ENCODE measurements at regions not wholly inside any gene's neighbourhood (a gene's known extent, or its start where the extent isn't known, plus 50 kb on each side); places are given as distances from the start of the nearest gene placed in this dataset.

- no peak for DNase-seq
Observed at GRCh38 chr13:105572401-105572800, 963.1 kb downstream of the EFNB2 start.

GRCh38 chr13:105569816-105570215 lies 965.6 kb downstream of the EFNB2 start:
- no peak for DNase-seq

GRCh38 chr13:105567951-105568525 lies 967.4 kb downstream of the EFNB2 start:
- no peak for DNase-seq

GRCh38 chr13:105565136-105565727 lies 970.2 kb downstream of the EFNB2 start:
- no peak for DNase-seq

GRCh38 chr13:105552078-105552477 lies 983.4 kb downstream of the EFNB2 start:
- no peak for DNase-seq

GRCh38 chr13:105547851-105548250 lies 987.6 kb downstream of the EFNB2 start:
- DNase-seq: no peak

- DNase-seq: no peak
Observed at GRCh38 chr13:105545811-105546210, 989.7 kb downstream of the EFNB2 start.

- DNase-seq: no peak
Observed at GRCh38 chr13:105543742-105544141, 991.7 kb downstream of the EFNB2 start.

- no peak for DNase-seq
Observed at GRCh38 chr13:105541565-105541964, 993.9 kb downstream of the EFNB2 start.

- DNase-seq: no peak
Observed at GRCh38 chr13:105538346-105538745, 997.1 kb downstream of the EFNB2 start.

GRCh38 chr13:105537113-105537512 lies 998.3 kb downstream of the EFNB2 start:
- DNase-seq: no peak

GRCh38 chr13:105530468-105530867 lies 1005.0 kb downstream of the EFNB2 start:
- DNase-seq: no peak

GRCh38 chr13:105527127-105527526 lies 1008.3 kb downstream of the EFNB2 start:
- no peak for DNase-seq

- no peak for DNase-seq
Observed at GRCh38 chr13:105519771-105520170, 1015.7 kb downstream of the EFNB2 start.

GRCh38 chr13:105518086-105518485 lies 1017.4 kb downstream of the EFNB2 start:
- no peak for DNase-seq

- no peak for DNase-seq
Observed at GRCh38 chr13:105514401-105514800, 1021.1 kb downstream of the EFNB2 start.

GRCh38 chr13:105513448-105513847 lies 1022.0 kb downstream of the EFNB2 start:
- no peak for DNase-seq

- DNase-seq: no peak
Observed at GRCh38 chr13:105509981-105510762, 1025.3 kb downstream of the EFNB2 start.

- DNase-seq: no peak
Observed at GRCh38 chr13:105506463-105506862, 1029.0 kb downstream of the EFNB2 start.

GRCh38 chr13:105502193-105502592 lies 1033.3 kb downstream of the EFNB2 start:
- DNase-seq: no peak

- DNase-seq: no peak
Observed at GRCh38 chr13:105497597-105497996, 1037.9 kb downstream of the EFNB2 start.

GRCh38 chr13:105492216-105492615 lies 1043.2 kb downstream of the EFNB2 start:
- DNase-seq: no peak

- no peak for DNase-seq
Observed at GRCh38 chr13:105491345-105491744, 1044.1 kb downstream of the EFNB2 start.

- no peak for DNase-seq
Observed at GRCh38 chr13:105485081-105485480, 1050.4 kb downstream of the EFNB2 start.

Data from inflammatory macrophage treated with lipopolysaccharide for 1 hour (primary cell).